ENCODE measurements at regions not wholly inside any gene's neighbourhood (a gene's known extent, or its start where the extent isn't known, plus 50 kb on each side); places are given as distances from the start of the nearest gene placed in this dataset.

GRCh38 chr12:30450872-30451271, 244.8 kb downstream of the IPO8 start:
- Histone ChIP-seq H3K9me3 (peaks cover 0 to 16% of the 10 kb centered on the region in 2 donors), H3K4me1 (no peaks in the 10 kb centered on the region), H3K27me3 (no peaks in the 10 kb centered on the region), H3K27ac (no peak overlapping the region), H3K4me3 (no peak overlapping the region), H3K36me3 (no peaks in the 10 kb centered on the region)
- TF ChIP-seq CTCF (IDR thresholded peaks at IDR 0.05), result no peak
- no peak for ATAC-seq
- intact Hi-C loops (cut with DNase I), result no loop called here
- no peak for DNase-seq

- no peak overlapping the region for H3K27ac ChIP-seq
- TF ChIP-seq CTCF (IDR thresholded peaks at IDR 0.05), result no peak
- DNase-seq, result no peak
Observed at GRCh38 chr12:30450226-30450625, 245.4 kb downstream of the IPO8 start.

GRCh38 chr12:30448038-30448437, 247.6 kb downstream of the IPO8 start:
- H3K36me3 ChIP-seq, result no peaks in the 10 kb centered on the region
- H3K4me1 ChIP-seq, result no peaks in the 10 kb centered on the region
- no peak for ATAC-seq
- DNase-seq, result no peak
- no peaks in the 10 kb centered on the region for H3K27me3 ChIP-seq
- no peak for TF ChIP-seq CTCF (IDR thresholded peaks at IDR 0.05)
- H3K27ac ChIP-seq, result no peak overlapping the region
- H3K4me3 ChIP-seq, result no peak overlapping the region
- intact Hi-C loops (cut with DNase I), result no loop called here
- peaks cover 0 to 16% of the 10 kb centered on the region in 2 donors for H3K9me3 ChIP-seq

More at GRCh38 chr12:30450226-30450625, 245.4 kb downstream of the IPO8 start:
- ATAC-seq, result no peak
- no peaks in the 10 kb centered on the region for H3K27me3 ChIP-seq
- H3K36me3 ChIP-seq, result no peaks in the 10 kb centered on the region
- no peak overlapping the region for H3K4me3 ChIP-seq
- peaks cover 0 to 16% of the 10 kb centered on the region in 2 donors for H3K9me3 ChIP-seq
- intact Hi-C loops (cut with DNase I), result no loop called here
- H3K4me1 ChIP-seq, result no peaks in the 10 kb centered on the region

- no peak overlapping the region for H3K4me3 ChIP-seq
- peaks cover 0 to 16% of the 10 kb centered on the region in 2 donors for H3K9me3 ChIP-seq
- no peaks in the 10 kb centered on the region for H3K27me3 ChIP-seq
- no peak for ATAC-seq
- intact Hi-C loops (cut with DNase I), result no loop called here
- no peaks in the 10 kb centered on the region for H3K4me1 ChIP-seq
- no peak overlapping the region for H3K27ac ChIP-seq
- TF ChIP-seq CTCF (IDR thresholded peaks at IDR 0.05), result no peak
- DNase-seq, result no peak
- H3K36me3 ChIP-seq, result no peaks in the 10 kb centered on the region
Observed at GRCh38 chr12:30447061-30447750, 248.5 kb downstream of the IPO8 start.

GRCh38 chr12:30442461-30442860, 253.2 kb downstream of the IPO8 start:
- no peaks in the 10 kb centered on the region for H3K4me1 ChIP-seq

More at GRCh38 chr12:30442461-30442860, 253.2 kb downstream of the IPO8 start:
- H3K36me3 ChIP-seq, result no peaks in the 10 kb centered on the region
- no peak for TF ChIP-seq CTCF (IDR thresholded peaks at IDR 0.05)
- H3K9me3 ChIP-seq, result no peaks in the 10 kb centered on the region
- no peaks in the 10 kb centered on the region for H3K27me3 ChIP-seq
- intact Hi-C loops (cut with DNase I), result no loop called here
- H3K27ac ChIP-seq, result no peak overlapping the region
- no peak overlapping the region for H3K4me3 ChIP-seq
- no peak for DNase-seq
- ATAC-seq, result no peak

All from left lung (tissue), 4 donors.